ENCODE measurements at regions not wholly inside any gene's neighbourhood (a gene's known extent, or its start where the extent isn't known, plus 50 kb on each side); places are given as distances from the start of the nearest gene placed in this dataset.

- Histone ChIP-seq H3K27me3 (ENCODE audit: insufficient read depth, low read length) (no peaks in the 10 kb centered on the region), H3K4ac (ENCODE audit: low read depth, low read length) (no peak overlapping the region), H2BK12ac (ENCODE audit: low read length) (no peak overlapping the region), H2BK120ac (ENCODE audit: insufficient read depth, low read length, poor library complexity) (no peak overlapping the region), H3K4me2 (ENCODE audit: low read length) (no peak overlapping the region), H2BK5ac (ENCODE audit: low read depth, low read length, poor library complexity) (no peak overlapping the region), H3K23ac (ENCODE audit: low read length) (no peak overlapping the region), H3K4me3 (ENCODE audit: low read depth, low read length) (no peak overlapping the region), H3K14ac (ENCODE audit: low read length) (no peak overlapping the region), H3K79me2 (ENCODE audit: control insufficient read depth, insufficient read depth, low read length, poor library complexity) (no peaks in the 10 kb centered on the region), H3K27ac (ENCODE audit: low read depth, low read length) (no peak overlapping the region), H4K91ac (ENCODE audit: low read depth, low read length) (no peak overlapping the region), H3K9ac (ENCODE audit: low read length) (no peak overlapping the region), H4K12ac (ENCODE audit: low read depth, low read length) (no peak overlapping the region), H2AFZ (ENCODE audit: insufficient read depth, low read length, poor library complexity) (no peak overlapping the region), H2AK5ac (ENCODE audit: low read length) (no peak overlapping the region), H4K8ac (ENCODE audit: low read depth, low read length) (no peak overlapping the region), H3K36me3 (ENCODE audit: control insufficient read depth in 1 of 2, insufficient read depth in 2 of 2, low read length in 2 of 2) (no peaks in the 10 kb centered on the region), H3K18ac (ENCODE audit: low read length) (no peak overlapping the region), H3K79me1 (ENCODE audit: low read length) (no peaks in the 10 kb centered on the region), H3K4me1 (ENCODE audit: control insufficient read depth in 1 of 2, insufficient read depth in 2 of 2, low read length in 2 of 2) (no peaks in the 10 kb centered on the region), H3K9me3 (ENCODE audit: insufficient read depth, low read depth, low read length) (peaks cover 7% of the 10 kb centered on the region)
- DNase-seq: no peak
- WGBS (ENCODE audit: extremely low coverage, insufficient coverage, insufficient read length): no CpG with 5 or more reads among the region's 3 CpGs
Measured at GRCh38 chr1:18047122-18047521, 60.5 kb upstream of the IGSF21 start.

GRCh38 chr1:18049228-18049627, 58.4 kb upstream of the IGSF21 start:
- DNase-seq: no peak
- H3K4me2 ChIP-seq (ENCODE audit: low read length): no peak overlapping the region
- H3K27ac ChIP-seq (ENCODE audit: low read depth, low read length): no peak overlapping the region
- no peak overlapping the region for H2AFZ ChIP-seq (ENCODE audit: insufficient read depth, low read length, poor library complexity)
- no peak overlapping the region for H3K14ac ChIP-seq (ENCODE audit: low read length)
- no peak overlapping the region for H2BK12ac ChIP-seq (ENCODE audit: low read length)
- H3K9ac ChIP-seq (ENCODE audit: low read length): no peak overlapping the region
- H3K79me2 ChIP-seq (ENCODE audit: control insufficient read depth, insufficient read depth, low read length, poor library complexity): no peaks in the 10 kb centered on the region
- H3K4me1 ChIP-seq (ENCODE audit: control insufficient read depth in 1 of 2, insufficient read depth in 2 of 2, low read length in 2 of 2): no peaks in the 10 kb centered on the region
- no peak overlapping the region for H2BK5ac ChIP-seq (ENCODE audit: low read depth, low read length, poor library complexity)
- no peak overlapping the region for H2BK120ac ChIP-seq (ENCODE audit: insufficient read depth, low read length, poor library complexity)
- no CpG with 5 or more reads among the region's 1 CpG for WGBS (ENCODE audit: extremely low coverage, insufficient coverage, insufficient read length)
- H3K4me3 ChIP-seq (ENCODE audit: low read depth, low read length): no peak overlapping the region
- H3K23ac ChIP-seq (ENCODE audit: low read length): no peak overlapping the region
- H3K27me3 ChIP-seq (ENCODE audit: insufficient read depth, low read length): no peaks in the 10 kb centered on the region
- H3K18ac ChIP-seq (ENCODE audit: low read length): no peak overlapping the region
- no peak overlapping the region for H2AK5ac ChIP-seq (ENCODE audit: low read length)
- H4K8ac ChIP-seq (ENCODE audit: low read depth, low read length): no peak overlapping the region
- H3K4ac ChIP-seq (ENCODE audit: low read depth, low read length): no peak overlapping the region
- peaks cover 7% of the 10 kb centered on the region for H3K9me3 ChIP-seq (ENCODE audit: insufficient read depth, low read depth, low read length)
- H3K36me3 ChIP-seq (ENCODE audit: control insufficient read depth in 1 of 2, insufficient read depth in 2 of 2, low read length in 2 of 2): no peaks in the 10 kb centered on the region
- H3K79me1 ChIP-seq (ENCODE audit: low read length): no peaks in the 10 kb centered on the region
- no peak overlapping the region for H4K12ac ChIP-seq (ENCODE audit: low read depth, low read length)
- no peak overlapping the region for H4K91ac ChIP-seq (ENCODE audit: low read depth, low read length)

GRCh38 chr1:18052671-18053070, 54.9 kb upstream of the IGSF21 start:
- no peak overlapping the region for H2AK5ac ChIP-seq (ENCODE audit: low read length)
- no peak overlapping the region for H2BK12ac ChIP-seq (ENCODE audit: low read length)
- no peak overlapping the region for H4K8ac ChIP-seq (ENCODE audit: low read depth, low read length)
- no peak overlapping the region for H3K14ac ChIP-seq (ENCODE audit: low read length)
- no peak overlapping the region for H3K18ac ChIP-seq (ENCODE audit: low read length)
- H3K4ac ChIP-seq (ENCODE audit: low read depth, low read length): no peak overlapping the region
- H3K27me3 ChIP-seq (ENCODE audit: insufficient read depth, low read length): no peaks in the 10 kb centered on the region
- H2AFZ ChIP-seq (ENCODE audit: insufficient read depth, low read length, poor library complexity): no peak overlapping the region
- no CpG with 5 or more reads among the region's 8 CpGs for WGBS (ENCODE audit: extremely low coverage, insufficient coverage, insufficient read length)
- H3K9ac ChIP-seq (ENCODE audit: low read length): no peak overlapping the region
- no peak overlapping the region for H3K4me2 ChIP-seq (ENCODE audit: low read length)
- no peaks in the 10 kb centered on the region for H3K36me3 ChIP-seq (ENCODE audit: control insufficient read depth in 1 of 2, insufficient read depth in 2 of 2, low read length in 2 of 2)
- H3K27ac ChIP-seq (ENCODE audit: low read depth, low read length): no peak overlapping the region
- H3K4me1 ChIP-seq (ENCODE audit: control insufficient read depth in 1 of 2, insufficient read depth in 2 of 2, low read length in 2 of 2): no peaks in the 10 kb centered on the region
- H4K12ac ChIP-seq (ENCODE audit: low read depth, low read length): no peak overlapping the region
- H3K9me3 ChIP-seq (ENCODE audit: insufficient read depth, low read depth, low read length): peaks cover 7% of the 10 kb centered on the region
- no peak overlapping the region for H3K4me3 ChIP-seq (ENCODE audit: low read depth, low read length)
- no peak overlapping the region for H2BK5ac ChIP-seq (ENCODE audit: low read depth, low read length, poor library complexity)
- no peak overlapping the region for H2BK120ac ChIP-seq (ENCODE audit: insufficient read depth, low read length, poor library complexity)
- H3K23ac ChIP-seq (ENCODE audit: low read length): no peak overlapping the region
- H3K79me2 ChIP-seq (ENCODE audit: control insufficient read depth, insufficient read depth, low read length, poor library complexity): no peaks in the 10 kb centered on the region
- H4K91ac ChIP-seq (ENCODE audit: low read depth, low read length): no peak overlapping the region
- no peaks in the 10 kb centered on the region for H3K79me1 ChIP-seq (ENCODE audit: low read length)
- no peak for DNase-seq

- H2BK5ac ChIP-seq (ENCODE audit: low read depth, low read length, poor library complexity): no peak overlapping the region
- H3K4me2 ChIP-seq (ENCODE audit: low read length): no peak overlapping the region
- H2AK5ac ChIP-seq (ENCODE audit: low read length): no peak overlapping the region
- no peak overlapping the region for H3K4me3 ChIP-seq (ENCODE audit: low read depth, low read length)
- no peak overlapping the region for H2BK120ac ChIP-seq (ENCODE audit: insufficient read depth, low read length, poor library complexity)
- no peak overlapping the region for H3K14ac ChIP-seq (ENCODE audit: low read length)
- no peaks in the 10 kb centered on the region for H3K4me1 ChIP-seq (ENCODE audit: control insufficient read depth in 1 of 2, insufficient read depth in 2 of 2, low read length in 2 of 2)
- no peak overlapping the region for H3K18ac ChIP-seq (ENCODE audit: low read length)
- H3K9ac ChIP-seq (ENCODE audit: low read length): no peak overlapping the region
- no peak overlapping the region for H3K4ac ChIP-seq (ENCODE audit: low read depth, low read length)
- no peaks in the 10 kb centered on the region for H3K36me3 ChIP-seq (ENCODE audit: control insufficient read depth in 1 of 2, insufficient read depth in 2 of 2, low read length in 2 of 2)
- H4K91ac ChIP-seq (ENCODE audit: low read depth, low read length): no peak overlapping the region
- H3K27ac ChIP-seq (ENCODE audit: low read depth, low read length): no peak overlapping the region
- no peak overlapping the region for H4K8ac ChIP-seq (ENCODE audit: low read depth, low read length)
- no peaks in the 10 kb centered on the region for H3K79me2 ChIP-seq (ENCODE audit: control insufficient read depth, insufficient read depth, low read length, poor library complexity)
- H3K27me3 ChIP-seq (ENCODE audit: insufficient read depth, low read length): no peaks in the 10 kb centered on the region
- DNase-seq: no peak
- H2BK12ac ChIP-seq (ENCODE audit: low read length): no peak overlapping the region
- H3K79me1 ChIP-seq (ENCODE audit: low read length): no peaks in the 10 kb centered on the region
- H3K9me3 ChIP-seq (ENCODE audit: insufficient read depth, low read depth, low read length): peaks cover 2% of the 10 kb centered on the region
- H4K12ac ChIP-seq (ENCODE audit: low read depth, low read length): no peak overlapping the region
- no peak overlapping the region for H2AFZ ChIP-seq (ENCODE audit: insufficient read depth, low read length, poor library complexity)
- no CpG with 5 or more reads among the region's 14 CpGs for WGBS (ENCODE audit: extremely low coverage, insufficient coverage, insufficient read length)
- no peak overlapping the region for H3K23ac ChIP-seq (ENCODE audit: low read length)
Measured at GRCh38 chr1:18055156-18055555, 52.4 kb upstream of the IGSF21 start.

Measured in trophoblast cell (in vitro differentiated cells and primary cell).